ENCODE measurements at regions not wholly inside any gene's neighbourhood (a gene's known extent, or its start where the extent isn't known, plus 50 kb on each side); places are given as distances from the start of the nearest gene placed in this dataset.
"Not testable (repeated sequence)": the region's sequence is repeated elsewhere in the genome, so short reads cannot be mapped to it uniquely, and the experiment has no call there.

- no peak for DNase-seq
These were observed 230.3 kb upstream of the PTPRD start for GRCh38 chr9:10843151-10843550.

- DNase-seq, result no peak
These were observed 243.0 kb upstream of the PTPRD start for GRCh38 chr9:10855847-10856246.

DNA sequence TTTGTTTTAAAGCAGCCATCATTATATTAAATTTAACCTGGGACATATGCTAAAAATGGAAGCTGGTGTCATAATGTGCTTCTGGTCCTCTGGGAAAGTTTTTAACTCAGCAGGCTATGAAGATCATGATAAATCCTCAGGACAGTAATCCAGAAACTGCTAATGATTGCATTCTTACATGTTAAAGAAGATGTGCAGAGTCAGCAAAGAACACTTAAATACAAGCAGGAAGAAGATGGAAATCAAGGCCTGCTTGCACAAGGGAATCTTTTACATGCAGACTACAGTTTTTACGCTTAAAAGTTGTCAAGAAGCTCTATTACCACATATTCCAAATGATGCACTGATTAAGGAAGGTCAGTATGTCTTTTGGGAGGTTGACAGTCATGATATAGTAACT is 246.0 kb upstream of the PTPRD start:
- DNase-seq, result no peak

DNA sequence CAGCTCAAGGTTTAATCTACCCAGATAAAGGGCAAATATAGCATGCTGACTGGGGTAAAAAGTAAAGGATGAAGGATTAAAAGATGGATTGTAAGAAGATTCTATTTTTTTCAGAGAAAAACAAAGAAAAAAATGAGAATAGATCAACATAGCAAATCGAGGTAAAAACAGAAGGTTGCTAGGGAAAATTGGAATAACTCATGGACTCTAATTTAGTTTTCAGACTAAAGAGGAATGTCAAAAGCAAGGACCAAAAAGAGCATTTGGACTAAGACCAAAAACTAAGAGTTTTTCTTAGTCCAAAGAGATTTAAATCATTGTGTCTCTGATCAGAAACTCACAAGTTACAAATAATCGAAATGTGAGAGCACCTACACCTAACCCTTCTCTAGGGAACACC is 250.7 kb upstream of the PTPRD start:
- no peak for DNase-seq

GRCh38 chr9:10867194-10867593 is 254.4 kb upstream of the PTPRD start:
- DNase-seq, result no peak

DNA sequence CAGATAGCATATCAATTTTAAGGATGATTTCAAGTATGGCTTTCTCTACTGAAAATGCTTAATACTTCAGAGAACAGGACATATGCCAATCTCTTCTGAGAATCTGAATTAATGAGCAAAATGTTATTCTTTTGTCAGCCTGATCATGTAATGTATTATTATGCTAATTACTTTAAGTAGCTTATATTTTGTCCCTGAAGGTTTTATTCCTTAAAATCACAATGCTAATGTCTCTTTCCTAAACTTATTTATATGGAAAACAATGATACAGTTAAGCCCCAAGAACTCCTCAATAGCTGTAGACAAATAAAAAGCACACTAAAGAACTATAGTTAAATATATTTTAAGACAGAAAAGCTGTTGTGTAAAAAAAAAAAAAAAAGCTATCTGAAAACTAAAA is 256.9 kb upstream of the PTPRD start:
- DNase-seq, result no peak

DNA sequence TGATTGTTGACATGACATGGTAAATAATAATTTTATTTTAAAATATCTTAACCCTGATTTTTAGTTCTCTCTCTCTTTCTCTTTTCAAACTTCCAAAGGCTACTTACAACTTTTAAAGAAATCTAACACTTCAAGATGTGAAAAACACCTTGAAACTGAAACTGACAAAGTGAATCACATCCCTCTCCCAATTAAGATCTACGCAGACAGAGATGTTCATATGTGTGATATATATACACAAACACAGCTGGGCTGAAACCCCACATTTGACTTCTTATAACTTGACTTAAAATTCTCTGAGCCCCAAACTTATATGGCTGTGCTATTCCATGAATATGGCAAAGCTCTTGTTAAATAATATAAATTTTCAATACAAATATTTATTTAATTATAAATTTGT is 261.2 kb upstream of the PTPRD start:
- no peak for DNase-seq

DNA sequence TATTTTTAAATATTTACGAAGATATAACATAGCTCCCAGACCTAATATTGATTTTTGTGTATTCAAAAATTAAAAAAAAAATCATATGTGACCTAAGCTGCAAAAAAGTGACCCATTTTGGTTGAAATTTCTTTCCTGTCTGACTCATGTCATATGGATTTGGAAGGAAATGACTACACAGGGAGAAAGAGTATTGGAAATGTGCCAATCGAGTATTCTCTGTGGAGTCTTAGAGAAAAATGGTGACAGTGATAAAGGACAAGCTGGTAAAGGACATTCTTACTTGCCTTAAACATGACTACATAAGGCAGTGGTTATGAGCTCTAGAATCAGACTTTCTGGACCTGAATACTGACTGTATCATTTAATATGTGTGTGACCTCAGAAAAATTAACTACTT is 262.9 kb upstream of the PTPRD start:
- no peak for DNase-seq

- no peak for DNase-seq
These were observed 263.5 kb upstream of the PTPRD start for GRCh38 chr9:10876333-10876732.

GRCh38 chr9:10890266-10890665 is 277.5 kb upstream of the PTPRD start:
- DNase-seq, result not testable (repeated sequence)

GRCh38 chr9:10899509-10899908 is 286.7 kb upstream of the PTPRD start:
- DNase-seq, result no peak

- no peak for DNase-seq
These were observed 291.2 kb upstream of the PTPRD start for GRCh38 chr9:10903969-10904368.

DNA sequence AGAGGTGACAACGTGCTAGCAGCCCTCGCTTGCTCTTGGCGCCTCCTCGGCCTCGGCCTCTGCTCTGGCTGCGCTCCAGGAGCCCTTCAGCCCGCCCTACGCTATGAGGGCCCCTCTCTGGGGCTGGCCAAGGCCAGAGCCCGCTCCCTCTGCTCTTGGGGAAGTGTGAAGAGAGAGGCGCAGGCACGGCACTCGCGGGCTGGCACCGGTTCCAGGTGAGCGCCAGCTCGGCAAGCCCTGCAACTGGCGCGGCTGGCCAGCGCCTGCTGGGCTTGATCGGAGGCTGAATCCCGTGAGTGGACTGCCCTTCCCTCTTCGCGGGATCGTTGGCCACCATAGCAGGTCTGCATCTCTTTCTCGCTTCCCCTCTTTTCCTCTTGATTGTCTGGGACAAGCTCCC is 298.0 kb upstream of the PTPRD start:
- no peak for DNase-seq

DNA sequence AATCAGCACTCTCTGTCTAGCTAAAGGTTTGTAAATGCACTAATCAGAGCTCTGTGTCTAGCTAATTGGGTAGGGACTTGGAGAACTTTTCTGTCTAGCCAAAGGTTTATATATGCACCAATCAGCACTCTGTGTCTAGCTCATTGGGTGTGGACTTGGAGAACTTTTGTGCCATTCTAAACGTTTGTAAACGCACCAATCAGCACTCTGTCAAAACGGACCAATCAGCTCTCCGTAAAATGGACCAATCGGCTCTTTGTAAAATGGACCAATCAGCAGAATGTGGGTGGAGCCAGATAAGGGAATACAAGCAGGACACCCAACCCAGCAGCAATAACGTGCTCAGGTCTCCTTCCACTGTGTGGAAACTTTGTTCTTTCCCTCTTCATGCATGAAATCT is 298.6 kb upstream of the PTPRD start:
- DNase-seq, result no peak

DNA sequence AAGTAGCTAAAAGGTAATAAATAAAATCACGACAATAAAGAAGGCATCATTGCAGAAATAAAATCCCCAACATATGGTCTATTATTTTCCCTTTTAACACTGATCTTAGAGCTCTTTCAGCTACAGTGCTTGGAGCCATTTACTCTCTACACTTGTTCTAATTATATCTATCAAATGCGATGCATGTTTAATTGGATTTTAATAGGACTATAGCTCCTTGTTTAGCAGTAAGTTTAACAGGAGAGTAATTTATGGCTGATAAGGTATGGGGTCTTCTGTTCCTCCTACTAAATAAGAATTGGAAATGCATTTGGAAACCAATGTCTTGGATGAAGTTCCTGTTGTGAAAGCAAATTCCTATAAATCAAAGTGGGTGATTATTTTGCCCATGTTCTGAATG is 304.2 kb upstream of the PTPRD start:
- no peak for DNase-seq

DNA sequence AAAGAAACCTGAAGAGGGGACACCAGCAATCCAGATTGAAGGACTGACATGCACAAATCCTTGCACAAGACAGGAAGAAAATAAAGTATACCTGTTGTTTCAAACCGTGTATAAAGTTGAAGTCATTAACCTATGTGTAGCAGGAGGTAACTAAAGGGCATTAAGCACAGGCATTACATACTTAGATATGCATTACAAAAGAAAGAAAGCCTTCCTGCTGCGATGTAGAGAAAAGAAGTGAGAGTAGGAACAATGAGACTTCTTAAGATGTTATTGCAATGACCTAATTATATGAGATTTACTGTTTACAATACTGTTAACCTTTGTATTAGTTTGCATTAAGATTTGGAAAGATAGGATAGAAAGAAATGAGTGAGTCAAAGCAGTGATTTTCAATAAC is 308.9 kb upstream of the PTPRD start:
- DNase-seq, result no peak

DNA sequence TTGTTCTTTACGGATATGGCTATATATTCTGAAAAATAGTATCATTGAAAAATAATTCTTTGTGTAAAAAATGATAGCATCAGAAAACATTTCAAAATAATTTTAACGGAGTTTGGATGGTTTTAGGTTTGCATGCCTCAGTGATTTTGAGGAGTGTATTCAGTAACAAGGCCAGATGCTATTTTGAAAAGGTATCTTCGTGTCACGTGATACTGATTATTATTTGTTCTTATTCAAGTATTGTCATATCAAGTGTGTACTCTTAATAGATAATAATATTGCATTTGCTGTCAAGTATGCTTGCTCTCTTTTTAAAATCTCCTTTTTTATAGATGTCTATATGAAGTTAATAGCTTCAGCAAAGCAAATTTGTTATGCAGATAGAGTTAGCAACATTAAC is 313.1 kb upstream of the PTPRD start:
- DNase-seq, result no peak

GRCh38 chr9:10928372-10928771 is 315.6 kb upstream of the PTPRD start:
- no peak for DNase-seq

GRCh38 chr9:10930081-10930480 is 317.3 kb upstream of the PTPRD start:
- DNase-seq, result no peak

- DNase-seq, result no peak
These were observed 334.0 kb upstream of the PTPRD start for GRCh38 chr9:10946676-10947410.

DNA sequence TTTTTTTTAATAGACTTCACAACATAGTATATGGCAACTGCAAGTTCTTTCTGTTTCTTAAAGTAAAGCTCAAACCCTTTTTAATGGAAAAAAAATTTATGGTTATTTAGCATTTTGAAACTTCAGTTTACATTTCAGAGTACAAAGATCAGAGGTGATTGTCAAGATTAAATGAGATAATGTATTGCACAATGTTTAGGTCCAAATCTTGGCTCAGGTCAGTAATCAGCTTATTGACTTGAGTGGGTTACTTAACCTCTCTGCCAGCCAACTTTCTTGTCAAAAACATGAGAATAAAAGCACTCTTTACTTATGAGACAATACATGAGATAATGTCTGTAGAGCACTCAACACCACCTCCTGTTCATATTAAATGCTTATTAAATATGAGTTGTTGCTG is 345.1 kb upstream of the PTPRD start:
- DNase-seq, result no peak

- DNase-seq, result no peak
These were observed 349.1 kb upstream of the PTPRD start for GRCh38 chr9:10961883-10962282.

GRCh38 chr9:10983251-10983650 is 370.4 kb upstream of the PTPRD start:
- no peak for DNase-seq

- DNase-seq, result no peak
These were observed 386.8 kb upstream of the PTPRD start for GRCh38 chr9:10999646-11000045.

DNA sequence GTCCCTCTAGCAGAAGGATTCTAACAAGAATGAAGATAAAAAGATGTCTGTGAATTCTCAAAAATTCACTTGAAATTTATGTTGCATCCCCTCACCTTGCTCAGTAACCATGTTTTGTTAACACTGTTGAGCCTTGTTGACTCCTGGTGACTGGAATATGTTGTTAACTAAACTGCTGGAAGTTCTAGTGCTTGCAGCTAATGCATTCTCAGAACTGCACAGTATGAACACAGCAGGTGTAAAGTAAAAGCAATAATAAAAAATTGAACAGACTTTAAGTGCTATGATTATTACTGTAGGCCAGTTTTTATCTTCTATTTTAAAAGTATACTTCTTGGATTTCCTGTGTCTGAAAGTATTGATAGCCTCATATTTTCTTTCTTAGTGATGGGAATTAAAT is 388.7 kb upstream of the PTPRD start:
- no peak for DNase-seq

DNA sequence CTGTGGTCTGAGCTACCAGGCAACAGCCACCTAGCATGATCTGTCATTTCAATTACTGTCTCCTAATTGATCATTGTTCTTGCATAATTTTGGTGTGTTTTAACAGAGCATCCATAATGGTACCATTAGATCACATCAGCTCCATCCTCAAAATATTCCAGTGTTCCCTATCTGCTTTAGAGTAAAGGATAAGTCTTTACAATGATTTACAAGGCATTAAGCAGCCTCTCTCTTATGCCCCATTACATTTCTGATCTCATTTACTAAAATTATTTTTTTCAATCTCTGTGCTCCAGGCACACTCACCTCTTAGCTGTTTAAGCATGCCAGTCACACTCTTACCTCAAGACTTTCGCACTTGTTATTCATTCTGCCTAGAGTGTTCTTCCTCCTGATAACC is 389.9 kb upstream of the PTPRD start:
- DNase-seq, result no peak

All from GDM1 (cell line).